DOHH2 (cell line): ENCODE measurements at regions not wholly inside any gene's neighbourhood (a gene's known extent, or its start where the extent isn't known, plus 50 kb on each side); places are given as distances from the start of the nearest gene placed in this dataset.

Experiments used
- EZH2phosphoT487 ChIP-seq: fragments of 200-600 bp; sonication (generic); IDR thresholded peaks from 2 replicates; pipeline ENCODE4 v1.6.1; 2017; ENCODE audit warnings: borderline replicate concordance, mild to moderate bottlenecking, antibody characterized with exemption, low read length, moderate library complexity, mixed read lengths
- TF ChIP-seq, protein P1 (sequence below): fragments of 200-600 bp; sonication (generic); IDR thresholded peaks from one replicate; pipeline ENCODE4 v1.5.1; 2014; ENCODE audit warnings: antibody characterized with exemption, mild to moderate bottlenecking, low read depth, low read length; ENCODE audit not compliant: poor library complexity, severe bottlenecking

DNA sequence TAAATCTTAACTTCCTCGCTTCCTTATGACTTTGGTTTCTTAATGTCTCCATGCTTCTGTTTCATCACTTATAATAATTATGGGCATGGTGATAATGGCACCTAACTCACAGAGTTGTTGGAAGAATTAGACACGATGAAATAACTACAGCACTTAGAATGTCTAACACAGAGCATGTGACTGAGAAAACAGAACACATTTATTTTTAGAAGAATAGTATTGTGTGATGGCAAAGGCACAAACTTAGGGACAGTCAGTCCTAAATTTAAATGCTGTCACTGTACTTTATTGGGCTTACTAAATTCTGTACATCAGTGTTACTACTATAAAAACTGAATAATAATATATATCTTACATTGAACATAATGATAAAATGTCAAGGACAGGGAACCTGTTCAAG lies 391.1 kb upstream of the JAG1 start:
- TF ChIP-seq, protein P1, sequence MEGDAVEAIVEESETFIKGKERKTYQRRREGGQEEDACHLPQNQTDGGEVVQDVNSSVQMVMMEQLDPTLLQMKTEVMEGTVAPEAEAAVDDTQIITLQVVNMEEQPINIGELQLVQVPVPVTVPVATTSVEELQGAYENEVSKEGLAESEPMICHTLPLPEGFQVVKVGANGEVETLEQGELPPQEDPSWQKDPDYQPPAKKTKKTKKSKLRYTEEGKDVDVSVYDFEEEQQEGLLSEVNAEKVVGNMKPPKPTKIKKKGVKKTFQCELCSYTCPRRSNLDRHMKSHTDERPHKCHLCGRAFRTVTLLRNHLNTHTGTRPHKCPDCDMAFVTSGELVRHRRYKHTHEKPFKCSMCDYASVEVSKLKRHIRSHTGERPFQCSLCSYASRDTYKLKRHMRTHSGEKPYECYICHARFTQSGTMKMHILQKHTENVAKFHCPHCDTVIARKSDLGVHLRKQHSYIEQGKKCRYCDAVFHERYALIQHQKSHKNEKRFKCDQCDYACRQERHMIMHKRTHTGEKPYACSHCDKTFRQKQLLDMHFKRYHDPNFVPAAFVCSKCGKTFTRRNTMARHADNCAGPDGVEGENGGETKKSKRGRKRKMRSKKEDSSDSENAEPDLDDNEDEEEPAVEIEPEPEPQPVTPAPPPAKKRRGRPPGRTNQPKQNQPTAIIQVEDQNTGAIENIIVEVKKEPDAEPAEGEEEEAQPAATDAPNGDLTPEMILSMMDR = no peak
- no peak for TF ChIP-seq EZH2phosphoT487
